ENCODE measurements at regions not wholly inside any gene's neighbourhood (a gene's known extent, or its start where the extent isn't known, plus 50 kb on each side); places are given as distances from the start of the nearest gene placed in this dataset.
"Not testable (repeated sequence)": the region's sequence is repeated elsewhere in the genome, so short reads cannot be mapped to it uniquely, and the experiment has no call there.

DNA sequence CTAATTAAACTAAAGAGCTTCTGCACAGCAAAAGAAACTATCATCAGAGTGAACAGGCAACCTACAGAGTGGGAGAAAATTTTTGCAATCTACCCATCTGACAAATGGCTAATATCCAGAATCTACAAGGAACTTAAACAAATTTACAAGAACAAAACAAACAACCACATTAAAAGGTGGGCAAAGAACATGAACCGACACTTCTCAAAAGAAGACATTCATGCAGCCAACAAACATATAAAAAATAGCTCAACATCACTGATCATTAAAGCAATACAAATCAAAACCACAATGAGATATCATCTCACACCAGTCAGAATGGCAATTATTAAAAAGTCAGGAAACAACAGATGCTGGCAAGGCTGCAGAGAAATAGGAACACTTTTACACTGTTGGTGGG, 84.6 kb upstream of the PARP8 start:
- TF ChIP-seq EZH2 (IDR thresholded peaks at IDR 0.05; ENCODE audit: borderline replicate concordance, low read length), result not testable (repeated sequence)
- TF ChIP-seq, protein P1, sequence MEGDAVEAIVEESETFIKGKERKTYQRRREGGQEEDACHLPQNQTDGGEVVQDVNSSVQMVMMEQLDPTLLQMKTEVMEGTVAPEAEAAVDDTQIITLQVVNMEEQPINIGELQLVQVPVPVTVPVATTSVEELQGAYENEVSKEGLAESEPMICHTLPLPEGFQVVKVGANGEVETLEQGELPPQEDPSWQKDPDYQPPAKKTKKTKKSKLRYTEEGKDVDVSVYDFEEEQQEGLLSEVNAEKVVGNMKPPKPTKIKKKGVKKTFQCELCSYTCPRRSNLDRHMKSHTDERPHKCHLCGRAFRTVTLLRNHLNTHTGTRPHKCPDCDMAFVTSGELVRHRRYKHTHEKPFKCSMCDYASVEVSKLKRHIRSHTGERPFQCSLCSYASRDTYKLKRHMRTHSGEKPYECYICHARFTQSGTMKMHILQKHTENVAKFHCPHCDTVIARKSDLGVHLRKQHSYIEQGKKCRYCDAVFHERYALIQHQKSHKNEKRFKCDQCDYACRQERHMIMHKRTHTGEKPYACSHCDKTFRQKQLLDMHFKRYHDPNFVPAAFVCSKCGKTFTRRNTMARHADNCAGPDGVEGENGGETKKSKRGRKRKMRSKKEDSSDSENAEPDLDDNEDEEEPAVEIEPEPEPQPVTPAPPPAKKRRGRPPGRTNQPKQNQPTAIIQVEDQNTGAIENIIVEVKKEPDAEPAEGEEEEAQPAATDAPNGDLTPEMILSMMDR (IDR thresholded peaks at IDR 0.05; ENCODE audit: low read length), result not testable (repeated sequence)
